ENCODE measurements at regions not wholly inside any gene's neighbourhood (a gene's known extent, or its start where the extent isn't known, plus 50 kb on each side); places are given as distances from the start of the nearest gene placed in this dataset.

- no peak for TF ChIP-seq CTCF (conservative IDR thresholded peaks at IDR 0.05)
- TF ChIP-seq EZH2 (IDR thresholded peaks at IDR 0.05; ENCODE audit: low read depth) = no peak
These were observed 133.1 kb upstream of the NANOGP8 start for GRCh38 chr15:35218215-35218614.
